ENCODE measurements at regions not wholly inside any gene's neighbourhood (a gene's known extent, or its start where the extent isn't known, plus 50 kb on each side); places are given as distances from the start of the nearest gene placed in this dataset.
A peak's percentile ranks its signal among the peaks of the same experiment; 100 is the strongest.

DNA sequence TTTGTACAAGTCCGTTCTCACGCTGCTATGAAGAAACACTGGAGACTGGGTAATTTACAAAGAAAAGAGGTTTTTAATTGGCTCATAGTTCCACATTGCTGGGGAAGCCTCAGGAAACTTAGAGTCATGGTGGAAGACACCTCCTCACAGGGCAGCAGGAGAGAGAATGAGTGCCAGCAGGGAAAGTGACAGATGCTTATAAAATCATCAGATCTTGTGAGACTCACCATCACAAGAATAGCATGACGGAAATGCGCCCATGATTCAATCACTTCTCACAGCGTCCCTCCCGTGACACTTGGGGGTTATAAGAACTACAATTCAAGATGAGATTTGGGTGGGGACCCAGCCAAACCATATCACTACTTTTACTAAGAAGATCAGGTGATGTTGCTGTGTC lies 285.8 kb downstream of the TMX3 start:
- Histone ChIP-seq H3K36me3 (ENCODE audit: control insufficient read depth, insufficient read depth, low read length) (no peaks in the 10 kb centered on the region), H3K4me3 (ENCODE audit: low read depth, low read length) (no peak overlapping the region), H3K27me3 (ENCODE audit: control insufficient read depth, insufficient read depth, low read length) (no peaks in the 10 kb centered on the region)
- no peak for FAIRE-seq
- TF ChIP-seq, protein P1, sequence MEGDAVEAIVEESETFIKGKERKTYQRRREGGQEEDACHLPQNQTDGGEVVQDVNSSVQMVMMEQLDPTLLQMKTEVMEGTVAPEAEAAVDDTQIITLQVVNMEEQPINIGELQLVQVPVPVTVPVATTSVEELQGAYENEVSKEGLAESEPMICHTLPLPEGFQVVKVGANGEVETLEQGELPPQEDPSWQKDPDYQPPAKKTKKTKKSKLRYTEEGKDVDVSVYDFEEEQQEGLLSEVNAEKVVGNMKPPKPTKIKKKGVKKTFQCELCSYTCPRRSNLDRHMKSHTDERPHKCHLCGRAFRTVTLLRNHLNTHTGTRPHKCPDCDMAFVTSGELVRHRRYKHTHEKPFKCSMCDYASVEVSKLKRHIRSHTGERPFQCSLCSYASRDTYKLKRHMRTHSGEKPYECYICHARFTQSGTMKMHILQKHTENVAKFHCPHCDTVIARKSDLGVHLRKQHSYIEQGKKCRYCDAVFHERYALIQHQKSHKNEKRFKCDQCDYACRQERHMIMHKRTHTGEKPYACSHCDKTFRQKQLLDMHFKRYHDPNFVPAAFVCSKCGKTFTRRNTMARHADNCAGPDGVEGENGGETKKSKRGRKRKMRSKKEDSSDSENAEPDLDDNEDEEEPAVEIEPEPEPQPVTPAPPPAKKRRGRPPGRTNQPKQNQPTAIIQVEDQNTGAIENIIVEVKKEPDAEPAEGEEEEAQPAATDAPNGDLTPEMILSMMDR (IDR thresholded peaks at IDR 0.05; ENCODE audit: insufficient read depth, low read length, severe bottlenecking): no peak
- no peak for DNase-seq (ENCODE audit: low read depth)

DNA sequence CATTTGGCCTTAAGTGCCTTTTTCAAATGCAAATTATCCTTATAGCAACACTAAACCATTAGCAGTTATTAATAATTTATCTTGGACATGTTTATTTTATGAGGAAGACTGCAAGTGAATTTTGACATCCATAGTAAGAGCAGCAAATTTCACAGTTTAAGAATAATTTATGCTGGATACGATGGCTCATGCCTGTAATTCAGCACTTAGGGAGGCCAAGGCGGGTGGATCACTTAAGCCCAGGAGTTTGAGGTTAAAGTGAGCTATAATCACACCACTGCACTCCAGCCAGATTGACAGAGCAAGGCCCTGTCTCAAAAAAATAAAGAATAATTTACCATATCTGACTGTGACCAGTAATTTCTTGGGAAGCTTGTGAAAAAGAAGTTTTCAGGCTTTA lies 286.2 kb downstream of the TMX3 start:
- DNase-seq (ENCODE audit: low read depth) (no peak), FAIRE-seq (no peak)
- TF ChIP-seq, protein P1 (IDR thresholded peaks at IDR 0.05; ENCODE audit: insufficient read depth, low read length, severe bottlenecking): no peak
- no peaks in the 10 kb centered on the region for H3K27me3 ChIP-seq (ENCODE audit: control insufficient read depth, insufficient read depth, low read length)
- no peak overlapping the region for H3K4me3 ChIP-seq (ENCODE audit: low read depth, low read length)
- H3K36me3 ChIP-seq (ENCODE audit: control insufficient read depth, insufficient read depth, low read length): no peaks in the 10 kb centered on the region

DNA sequence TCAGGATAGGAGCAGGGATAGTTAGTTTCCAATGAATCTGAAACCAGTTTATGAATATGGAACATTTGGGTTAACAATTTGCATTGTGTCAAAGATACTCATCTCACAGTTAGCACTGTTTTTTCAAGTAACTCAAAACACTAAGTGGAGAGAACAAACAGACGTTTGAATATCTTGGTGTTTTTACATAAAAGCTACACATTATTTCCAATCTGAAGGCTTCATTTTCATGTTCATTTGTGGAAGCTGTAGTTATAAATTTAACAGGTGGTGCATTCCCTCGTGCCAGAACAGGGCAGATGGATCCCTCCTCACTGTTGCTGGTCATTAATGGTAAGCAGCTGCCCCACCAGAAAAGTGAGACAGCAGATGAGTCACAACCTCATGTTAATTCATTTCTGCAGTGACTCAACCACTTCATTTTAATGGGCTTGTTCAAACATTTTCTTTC lies 286.9 kb downstream of the TMX3 start:
- H3K27me3 ChIP-seq (ENCODE audit: control insufficient read depth, insufficient read depth, low read length): no peaks in the 10 kb centered on the region
- DNase-seq (ENCODE audit: low read depth): peak; percentile 96
- TF ChIP-seq, protein P1 (IDR thresholded peaks at IDR 0.05; ENCODE audit: insufficient read depth, low read length, severe bottlenecking): no peak
- no peak for FAIRE-seq
- H3K4me3 ChIP-seq (ENCODE audit: low read depth, low read length): no peak overlapping the region
- H3K36me3 ChIP-seq (ENCODE audit: control insufficient read depth, insufficient read depth, low read length): no peaks in the 10 kb centered on the region

DNA sequence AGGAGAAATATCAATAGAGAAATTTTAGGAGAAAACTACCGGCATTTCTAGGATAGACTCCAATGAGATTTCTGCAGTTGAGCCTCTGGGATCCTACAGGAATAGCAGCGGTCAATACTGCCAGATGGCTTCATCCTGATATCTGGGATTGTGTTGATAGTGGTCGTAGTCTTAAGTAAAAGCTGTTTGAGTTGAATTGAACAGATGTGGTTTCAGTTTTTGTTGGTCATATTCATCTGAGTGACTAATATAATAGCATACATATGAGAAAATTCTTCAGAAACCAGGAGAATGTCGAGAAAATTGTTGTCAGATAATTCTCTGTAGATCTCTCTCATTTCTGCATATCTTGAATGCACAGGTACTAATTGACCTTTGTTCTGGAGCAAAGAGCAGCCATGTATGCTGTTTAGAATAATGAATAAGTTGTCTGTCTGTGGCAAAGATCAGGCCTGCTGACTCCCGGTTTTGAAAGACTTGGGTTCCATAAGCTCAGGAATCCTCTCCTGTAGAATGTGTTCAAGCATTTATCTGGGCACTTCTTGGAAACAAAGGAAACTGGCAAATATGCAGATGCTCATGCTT lies 288.1 kb downstream of the TMX3 start:
- FAIRE-seq (no peak), DNase-seq (ENCODE audit: low read depth) (no peak)
- H3K4me3 ChIP-seq (ENCODE audit: low read depth, low read length): no peak overlapping the region
- H3K36me3 ChIP-seq (ENCODE audit: control insufficient read depth, insufficient read depth, low read length): no peaks in the 10 kb centered on the region
- H3K27me3 ChIP-seq (ENCODE audit: control insufficient read depth, insufficient read depth, low read length): no peaks in the 10 kb centered on the region
- TF ChIP-seq, protein P1 (IDR thresholded peaks at IDR 0.05; ENCODE audit: insufficient read depth, low read length, severe bottlenecking): no peak

DNA sequence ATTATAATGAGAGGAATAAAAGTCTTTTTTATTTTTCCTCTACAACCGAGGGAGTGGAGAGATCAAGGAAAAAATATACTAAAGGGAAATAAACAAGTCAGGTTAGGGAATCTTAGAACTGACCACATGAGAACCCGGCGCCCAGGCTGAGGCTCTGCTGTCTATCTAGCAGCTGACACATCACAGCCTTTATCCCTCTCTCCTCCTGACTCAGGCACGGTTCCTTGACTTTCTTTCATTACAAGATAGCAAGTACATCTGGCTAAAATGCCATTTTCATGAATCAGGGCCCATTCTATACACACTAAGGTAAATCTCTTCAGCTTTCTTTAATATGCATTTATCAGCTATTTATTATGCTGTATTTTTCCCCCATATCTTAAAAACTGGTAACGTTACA lies 296.0 kb downstream of the TMX3 start:
- DNase-seq (ENCODE audit: low read depth): peak; percentile 49
- H3K4me3 ChIP-seq (ENCODE audit: low read depth, low read length): no peak overlapping the region
- no peaks in the 10 kb centered on the region for H3K27me3 ChIP-seq (ENCODE audit: control insufficient read depth, insufficient read depth, low read length)
- FAIRE-seq: no peak
- TF ChIP-seq, protein P1 (IDR thresholded peaks at IDR 0.05; ENCODE audit: insufficient read depth, low read length, severe bottlenecking): no peak
- no peaks in the 10 kb centered on the region for H3K36me3 ChIP-seq (ENCODE audit: control insufficient read depth, insufficient read depth, low read length)

DNA sequence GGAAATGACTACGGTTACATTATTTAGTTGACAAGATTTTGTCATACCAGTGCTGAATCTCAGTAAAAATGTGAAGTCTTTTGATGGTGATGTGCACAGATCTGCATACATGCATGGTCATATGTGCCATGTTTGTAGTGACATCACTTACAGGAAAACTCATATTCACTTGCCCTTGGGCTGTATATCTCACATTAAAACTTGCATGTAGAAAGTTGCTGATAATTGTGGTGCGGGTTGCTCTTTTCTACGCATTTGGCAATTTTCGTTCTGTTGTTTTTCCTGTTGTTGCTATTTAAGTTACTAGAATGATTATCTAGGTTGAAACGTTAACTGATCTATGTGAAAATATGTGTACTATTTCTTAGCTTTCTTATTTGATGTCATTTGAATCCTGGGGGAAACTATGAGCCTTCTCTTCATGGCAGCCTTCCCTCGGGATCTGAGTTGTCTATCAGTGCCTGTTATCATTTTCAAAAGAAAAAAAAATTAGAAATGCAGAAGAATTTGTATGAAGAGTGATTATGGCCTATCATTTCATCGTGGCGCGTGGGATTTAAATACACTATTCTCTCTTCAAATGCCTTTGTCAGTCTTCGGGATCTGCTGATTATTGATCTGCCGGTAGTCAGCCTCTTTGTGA lies 296.6 kb downstream of the TMX3 start:
- TF ChIP-seq, protein P1 (IDR thresholded peaks at IDR 0.05; ENCODE audit: insufficient read depth, low read length, severe bottlenecking): no peak
- FAIRE-seq: no peak

More for the DNA sequence above, 296.6 kb downstream of the TMX3 start:
- no peaks in the 10 kb centered on the region for H3K36me3 ChIP-seq (ENCODE audit: control insufficient read depth, insufficient read depth, low read length)
- H3K4me3 ChIP-seq (ENCODE audit: low read depth, low read length): no peak overlapping the region
- DNase-seq (ENCODE audit: low read depth): no peak
- no peaks in the 10 kb centered on the region for H3K27me3 ChIP-seq (ENCODE audit: control insufficient read depth, insufficient read depth, low read length)
